ENCODE measurements at regions not wholly inside any gene's neighbourhood (a gene's known extent, or its start where the extent isn't known, plus 50 kb on each side); places are given as distances from the start of the nearest gene placed in this dataset.

DNA sequence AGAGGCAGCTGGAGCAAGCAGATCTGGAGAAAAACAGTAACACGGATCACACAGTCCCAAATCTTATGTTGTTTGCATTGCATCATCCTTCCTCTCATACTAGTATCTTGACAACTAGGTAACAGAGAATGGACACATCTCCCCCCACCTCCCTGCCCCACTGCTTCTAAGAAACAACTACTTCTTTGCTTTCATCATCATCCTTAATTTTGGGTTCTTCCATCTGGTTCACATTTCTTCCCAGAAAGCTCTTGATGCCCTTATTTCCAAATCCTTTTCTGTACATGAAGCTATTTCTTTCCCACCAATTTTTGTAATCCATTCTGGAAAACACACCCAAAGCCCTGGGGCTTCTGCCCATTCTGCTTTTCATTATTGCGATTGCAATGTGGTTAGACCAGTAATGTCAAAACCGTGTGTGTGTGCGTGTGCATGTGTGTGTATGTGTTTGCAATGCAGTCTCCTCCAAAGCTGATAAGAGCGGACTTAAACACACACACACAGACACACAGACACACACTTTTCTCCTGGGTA, 254.7 kb upstream of the SLC30A5 start:
- no peak for TF ChIP-seq KLF8 (tag by site-specific recombination; IDR thresholded peaks at IDR 0.05)
- no peak for TF ChIP-seq CTCF (tag by site-specific recombination; IDR thresholded peaks at IDR 0.05)
- no peak for TF ChIP-seq PRDM4 (tag by site-specific recombination; IDR thresholded peaks at IDR 0.05)
- no peak for TF ChIP-seq ZNF843 (tag by site-specific recombination; IDR thresholded peaks at IDR 0.05)
- no peak for TF ChIP-seq YY2 (tag by site-specific recombination; IDR thresholded peaks at IDR 0.05)
- no peak for TF ChIP-seq ZNF24 (tag by site-specific recombination; IDR thresholded peaks at IDR 0.05)
- no peak for TF ChIP-seq GLIS2 (tag by site-specific recombination; IDR thresholded peaks at IDR 0.05)
- TF ChIP-seq ZBTB49 (tag by site-specific recombination; IDR thresholded peaks at IDR 0.05; ENCODE audit: low read depth), result no peak
